ENCODE measurements at regions not wholly inside any gene's neighbourhood (a gene's known extent, or its start where the extent isn't known, plus 50 kb on each side); places are given as distances from the start of the nearest gene placed in this dataset.

- Histone ChIP-seq H3K27me3 (ENCODE audit: insufficient read depth) (no peaks in the 10 kb centered on the region), H3K4me3 (no peak overlapping the region), H3K79me2 (replicated peaks; ENCODE audit: insufficient read depth) (no peaks in the 10 kb centered on the region), H3K4me1 (ENCODE audit: insufficient read depth) (no peaks in the 10 kb centered on the region; the same call in 1 of the 2 replicates), H3K36me3 (ENCODE audit: insufficient read depth) (no peaks in the 10 kb centered on the region), H3K4me2 (no peak overlapping the region), H3F3A (replicated peaks; ENCODE audit: low read depth) (no peaks in the 10 kb centered on the region), H4K20me1 (replicated peaks; ENCODE audit: insufficient read depth) (no peaks in the 10 kb centered on the region), H2AFZ (no peak overlapping the region), H3K27ac (ENCODE audit: low read depth) (no peak overlapping the region), H3K9me2 (ENCODE audit: insufficient read depth) (peaks cover 7% of the 10 kb centered on the region; the same call in 1 of the 2 replicates)
- Mint-ChIP-seq H3K9me3 (no peaks in the 10 kb centered on the region), H3K27ac (no peak overlapping the region), H3K4me1 (no peaks in the 10 kb centered on the region), H3K4me3 (no peak overlapping the region), H3K36me3 (ENCODE audit: low read depth) (no peaks in the 10 kb centered on the region), H3K27me3 (ENCODE audit: insufficient read depth, low read depth, poor library complexity) (no peaks in the 10 kb centered on the region)
- DNase-seq (ENCODE audit: low spot score): no peak
- TF ChIP-seq, protein P1, sequence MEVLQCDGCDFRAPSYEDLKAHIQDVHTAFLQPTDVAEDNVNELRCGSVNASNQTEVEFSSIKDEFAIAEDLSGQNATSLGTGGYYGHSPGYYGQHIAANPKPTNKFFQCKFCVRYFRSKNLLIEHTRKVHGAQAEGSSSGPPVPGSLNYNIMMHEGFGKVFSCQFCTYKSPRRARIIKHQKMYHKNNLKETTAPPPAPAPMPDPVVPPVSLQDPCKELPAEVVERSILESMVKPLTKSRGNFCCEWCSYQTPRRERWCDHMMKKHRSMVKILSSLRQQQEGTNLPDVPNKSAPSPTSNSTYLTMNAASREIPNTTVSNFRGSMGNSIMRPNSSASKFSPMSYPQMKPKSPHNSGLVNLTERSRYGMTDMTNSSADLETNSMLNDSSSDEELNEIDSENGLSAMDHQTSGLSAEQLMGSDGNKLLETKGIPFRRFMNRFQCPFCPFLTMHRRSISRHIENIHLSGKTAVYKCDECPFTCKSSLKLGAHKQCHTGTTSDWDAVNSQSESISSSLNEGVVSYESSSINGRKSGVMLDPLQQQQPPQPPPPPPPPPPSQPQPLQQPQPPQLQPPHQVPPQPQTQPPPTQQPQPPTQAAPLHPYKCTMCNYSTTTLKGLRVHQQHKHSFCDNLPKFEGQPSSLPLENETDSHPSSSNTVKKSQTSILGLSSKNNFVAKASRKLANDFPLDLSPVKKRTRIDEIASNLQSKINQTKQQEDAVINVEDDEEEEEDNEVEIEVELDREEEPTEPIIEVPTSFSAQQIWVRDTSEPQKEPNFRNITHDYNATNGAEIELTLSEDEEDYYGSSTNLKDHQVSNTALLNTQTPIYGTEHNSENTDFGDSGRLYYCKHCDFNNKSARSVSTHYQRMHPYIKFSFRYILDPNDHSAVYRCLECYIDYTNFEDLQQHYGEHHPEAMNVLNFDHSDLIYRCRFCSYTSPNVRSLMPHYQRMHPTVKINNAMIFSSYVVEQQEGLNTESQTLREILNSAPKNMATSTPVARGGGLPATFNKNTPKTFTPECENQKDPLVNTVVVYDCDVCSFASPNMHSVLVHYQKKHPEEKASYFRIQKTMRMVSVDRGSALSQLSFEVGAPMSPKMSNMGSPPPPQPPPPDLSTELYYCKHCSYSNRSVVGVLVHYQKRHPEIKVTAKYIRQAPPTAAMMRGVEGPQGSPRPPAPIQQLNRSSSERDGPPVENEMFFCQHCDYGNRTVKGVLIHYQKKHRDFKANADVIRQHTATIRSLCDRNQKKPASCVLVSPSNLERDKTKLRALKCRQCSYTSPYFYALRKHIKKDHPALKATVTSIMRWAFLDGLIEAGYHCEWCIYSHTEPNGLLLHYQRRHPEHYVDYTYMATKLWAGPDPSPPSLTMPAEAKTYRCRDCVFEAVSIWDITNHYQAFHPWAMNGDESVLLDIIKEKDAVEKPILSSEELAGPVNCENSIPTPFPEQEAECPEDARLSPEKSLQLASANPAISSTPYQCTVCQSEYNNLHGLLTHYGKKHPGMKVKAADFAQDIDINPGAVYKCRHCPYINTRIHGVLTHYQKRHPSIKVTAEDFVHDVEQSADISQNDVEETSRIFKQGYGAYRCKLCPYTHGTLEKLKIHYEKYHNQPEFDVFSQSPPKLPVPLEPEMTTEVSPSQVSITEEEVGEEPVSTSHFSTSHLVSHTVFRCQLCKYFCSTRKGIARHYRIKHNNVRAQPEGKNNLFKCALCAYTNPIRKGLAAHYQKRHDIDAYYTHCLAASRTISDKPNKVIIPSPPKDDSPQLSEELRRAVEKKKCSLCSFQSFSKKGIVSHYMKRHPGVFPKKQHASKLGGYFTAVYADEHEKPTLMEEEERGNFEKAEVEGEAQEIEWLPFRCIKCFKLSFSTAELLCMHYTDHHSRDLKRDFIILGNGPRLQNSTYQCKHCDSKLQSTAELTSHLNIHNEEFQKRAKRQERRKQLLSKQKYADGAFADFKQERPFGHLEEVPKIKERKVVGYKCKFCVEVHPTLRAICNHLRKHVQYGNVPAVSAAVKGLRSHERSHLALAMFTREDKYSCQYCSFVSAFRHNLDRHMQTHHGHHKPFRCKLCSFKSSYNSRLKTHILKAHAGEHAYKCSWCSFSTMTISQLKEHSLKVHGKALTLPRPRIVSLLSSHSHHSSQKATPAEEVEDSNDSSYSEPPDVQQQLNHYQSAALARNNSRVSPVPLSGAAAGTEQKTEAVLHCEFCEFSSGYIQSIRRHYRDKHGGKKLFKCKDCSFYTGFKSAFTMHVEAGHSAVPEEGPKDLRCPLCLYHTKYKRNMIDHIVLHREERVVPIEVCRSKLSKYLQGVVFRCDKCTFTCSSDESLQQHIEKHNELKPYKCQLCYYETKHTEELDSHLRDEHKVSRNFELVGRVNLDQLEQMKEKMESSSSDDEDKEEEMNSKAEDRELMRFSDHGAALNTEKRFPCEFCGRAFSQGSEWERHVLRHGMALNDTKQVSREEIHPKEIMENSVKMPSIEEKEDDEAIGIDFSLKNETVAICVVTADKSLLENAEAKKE (CRISPR knock-in tag; IDR thresholded peaks at IDR 0.05): no peak
- ATAC-seq: no peak
These were observed 144.8 kb upstream of the GALNTL6 start for GRCh38 chr4:171668403-171668802.

DNA sequence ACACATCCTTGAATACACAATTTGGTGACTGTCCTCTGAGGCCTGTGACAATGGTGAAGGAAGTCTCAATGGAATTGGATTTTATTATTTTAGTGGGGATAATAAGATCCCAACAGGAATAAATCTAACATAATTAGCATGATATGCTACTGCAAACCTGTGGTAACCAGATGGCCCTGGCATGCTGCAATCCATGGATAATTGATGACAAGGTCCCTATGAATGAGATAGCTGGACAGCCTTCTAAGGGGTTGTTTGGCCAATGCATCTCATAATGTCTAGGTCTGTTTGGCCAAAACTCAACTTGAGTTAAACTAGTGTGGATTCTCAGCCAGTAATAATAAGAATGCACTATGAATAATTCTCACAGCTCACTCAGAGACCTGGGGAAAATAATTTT, 145.3 kb upstream of the GALNTL6 start:
- DNase-seq (ENCODE audit: low spot score) (no peak), ATAC-seq (no peak)
- H3K4me1 ChIP-seq (ENCODE audit: insufficient read depth): no peaks in the 10 kb centered on the region
- H3K9me2 ChIP-seq (ENCODE audit: insufficient read depth): peaks cover 5% of the 10 kb centered on the region; the same call in 1 of the 2 replicates
- H3K27me3 ChIP-seq (ENCODE audit: insufficient read depth): no peaks in the 10 kb centered on the region
- H3K4me2 ChIP-seq: no peak overlapping the region
- no peaks in the 10 kb centered on the region for H3K79me2 ChIP-seq (replicated peaks; ENCODE audit: insufficient read depth)
- TF ChIP-seq, protein P2, sequence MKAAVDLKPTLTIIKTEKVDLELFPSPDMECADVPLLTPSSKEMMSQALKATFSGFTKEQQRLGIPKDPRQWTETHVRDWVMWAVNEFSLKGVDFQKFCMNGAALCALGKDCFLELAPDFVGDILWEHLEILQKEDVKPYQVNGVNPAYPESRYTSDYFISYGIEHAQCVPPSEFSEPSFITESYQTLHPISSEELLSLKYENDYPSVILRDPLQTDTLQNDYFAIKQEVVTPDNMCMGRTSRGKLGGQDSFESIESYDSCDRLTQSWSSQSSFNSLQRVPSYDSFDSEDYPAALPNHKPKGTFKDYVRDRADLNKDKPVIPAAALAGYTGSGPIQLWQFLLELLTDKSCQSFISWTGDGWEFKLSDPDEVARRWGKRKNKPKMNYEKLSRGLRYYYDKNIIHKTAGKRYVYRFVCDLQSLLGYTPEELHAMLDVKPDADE (IDR thresholded peaks at IDR 0.05): no peak
- no peak for TF ChIP-seq REST (IDR thresholded peaks at IDR 0.05; ENCODE audit: unreplicated experiment)
- no peak for TF ChIP-seq CREB1 (CRISPR knock-in tag; IDR thresholded peaks at IDR 0.05; ENCODE audit: low read depth)
- no peak for TF ChIP-seq ZNF331 (CRISPR knock-in tag; IDR thresholded peaks at IDR 0.05; ENCODE audit: low read depth)
- TF ChIP-seq EZH2 (IDR thresholded peaks at IDR 0.05; ENCODE audit: low read depth, unreplicated experiment): no peak
- TF ChIP-seq JUNB (IDR thresholded peaks at IDR 0.05; ENCODE audit: unreplicated experiment): no peak
- TF ChIP-seq NANOG (IDR thresholded peaks at IDR 0.05; ENCODE audit: borderline replicate concordance): no peak
- TF ChIP-seq STAT1 (IDR thresholded peaks at IDR 0.05; ENCODE audit: unreplicated experiment): no peak
- no peak for TF ChIP-seq ZNF114 (CRISPR knock-in tag; IDR thresholded peaks at IDR 0.05)
- no peak for TF ChIP-seq POLR2AphosphoS5 (IDR thresholded peaks at IDR 0.05; ENCODE audit: low read depth)
- TF ChIP-seq EZH2phosphoT487 (IDR thresholded peaks at IDR 0.05; ENCODE audit: unreplicated experiment): no peak
- no peaks in the 10 kb centered on the region for H4K20me1 ChIP-seq (replicated peaks; ENCODE audit: insufficient read depth)
- no peaks in the 10 kb centered on the region for H3K9me3 Mint-ChIP-seq
- H3F3A ChIP-seq (replicated peaks; ENCODE audit: low read depth): no peaks in the 10 kb centered on the region
- H2AFZ ChIP-seq: no peak overlapping the region
- no peak overlapping the region for H3K27ac Mint-ChIP-seq
- H3K4me3 ChIP-seq: no peak overlapping the region
- no peak overlapping the region for H3K27ac ChIP-seq (ENCODE audit: low read depth)
- H3K36me3 ChIP-seq (ENCODE audit: insufficient read depth): no peaks in the 10 kb centered on the region
- H3K36me3 Mint-ChIP-seq (ENCODE audit: low read depth): no peaks in the 10 kb centered on the region
- no peaks in the 10 kb centered on the region for H3K27me3 Mint-ChIP-seq (ENCODE audit: insufficient read depth, low read depth, poor library complexity)
- no peak overlapping the region for H3K4me3 Mint-ChIP-seq
- H3K4me1 Mint-ChIP-seq: no peaks in the 10 kb centered on the region

Data from GM23338 (cell line).